HG03571 (cell line): ENCODE measurements at regions not wholly inside any gene's neighbourhood (a gene's known extent, or its start where the extent isn't known, plus 50 kb on each side); places are given as distances from the start of the nearest gene placed in this dataset.
A peak's percentile ranks its signal among the peaks of the same experiment; 100 is the strongest.
"Not testable (repeated sequence)": the region's sequence is repeated elsewhere in the genome, so short reads cannot be mapped to it uniquely, and the experiment has no call there.

Experiments used
- ATAC-seq: cut with Tn5 transposase; IDR thresholded peaks from one replicate; pipeline ENCODE4 v1.9.1; 2021; ENCODE audit not compliant: unreplicated experiment

GRCh38 chr3:80994767-80995166 is 766.7 kb downstream of the GBE1 start:
- ATAC-seq = no peak

- ATAC-seq = no peak
These were observed 767.3 kb downstream of the GBE1 start for GRCh38 chr3:80994085-80994665.

- peak; percentile 81 for ATAC-seq
These were observed 768.1 kb downstream of the GBE1 start for GRCh38 chr3:80993241-80993945.

- ATAC-seq = no peak
These were observed 777.7 kb downstream of the GBE1 start for GRCh38 chr3:80983753-80984152.

- ATAC-seq = no peak
These were observed 783.1 kb downstream of the GBE1 start for GRCh38 chr3:80978216-80978969.

GRCh38 chr3:80970292-80970691 is 791.2 kb downstream of the GBE1 start:
- no peak for ATAC-seq

- ATAC-seq = no peak
These were observed 831.9 kb downstream of the GBE1 start for GRCh38 chr3:80929576-80929975.

- no peak for ATAC-seq
These were observed 846.6 kb downstream of the GBE1 start for GRCh38 chr3:80914854-80915253.

GRCh38 chr3:80898211-80898610 is 863.2 kb downstream of the GBE1 start:
- no peak for ATAC-seq

- not testable (repeated sequence) for ATAC-seq
These were observed 864.4 kb downstream of the GBE1 start for GRCh38 chr3:80897005-80897404.

- ATAC-seq = no peak
These were observed 870.9 kb downstream of the GBE1 start for GRCh38 chr3:80890571-80890970.

GRCh38 chr3:80889535-80889934 is 871.9 kb downstream of the GBE1 start:
- no peak for ATAC-seq

- no peak for ATAC-seq
These were observed 890.9 kb downstream of the GBE1 start for GRCh38 chr3:80870476-80871041.

- ATAC-seq = no peak
These were observed 906.0 kb downstream of the GBE1 start for GRCh38 chr3:80855482-80855881.

GRCh38 chr3:80836395-80836794 is 925.0 kb downstream of the GBE1 start:
- no peak for ATAC-seq

GRCh38 chr3:80807577-80807976 is 953.9 kb downstream of the GBE1 start:
- no peak for ATAC-seq

- no peak for ATAC-seq
These were observed 954.8 kb downstream of the GBE1 start for GRCh38 chr3:80806673-80807072.

- ATAC-seq = no peak
These were observed 972.5 kb downstream of the GBE1 start for GRCh38 chr3:80788914-80789313.

- ATAC-seq = no peak
These were observed 975.6 kb downstream of the GBE1 start for GRCh38 chr3:80785875-80786274.

GRCh38 chr3:80785475-80785874 is 976.0 kb downstream of the GBE1 start:
- ATAC-seq = no peak

GRCh38 chr3:80771085-80771484 is 990.4 kb downstream of the GBE1 start:
- no peak for ATAC-seq
